GM11168 (cell line): ENCODE measurements at regions not wholly inside any gene's neighbourhood (a gene's known extent, or its start where the extent isn't known, plus 50 kb on each side); places are given as distances from the start of the nearest gene placed in this dataset.

ENCODE experiments used
- in situ Hi-C: fragments of 300-500 bp; cut with MboI; formaldehyde crosslinking; loops from one replicate; pipeline ENCODE4 v1.12.0; 2022; ENCODE audit warnings: low sequenced_read_pairs; ENCODE audit not compliant: unreplicated experiment

DNA sequence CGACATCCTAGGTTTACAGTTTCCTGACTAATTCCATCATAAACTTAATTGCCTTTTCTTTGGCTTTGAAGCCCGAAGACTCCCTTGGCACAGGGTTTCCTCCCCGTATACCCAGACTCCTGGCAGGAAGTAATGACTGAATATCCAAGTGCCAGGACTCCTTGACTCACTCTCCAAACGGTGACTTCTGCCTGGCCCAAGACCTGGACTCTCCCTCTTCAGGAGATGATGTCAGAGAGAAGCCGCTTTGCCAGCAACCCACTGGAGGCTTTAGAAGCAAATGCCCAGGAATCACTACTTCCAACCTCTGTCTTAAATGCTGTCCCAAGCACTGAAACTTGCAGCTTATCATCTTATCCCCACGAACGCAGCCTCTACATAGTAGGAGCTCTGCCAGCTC is 146.5 kb downstream of the RGS9 start:
- in situ Hi-C loops: loop anchor here (25.0 kb wide), 2 partner anchors 704 to 879 kb away; no protein-coding TSS in a partner anchor

DNA sequence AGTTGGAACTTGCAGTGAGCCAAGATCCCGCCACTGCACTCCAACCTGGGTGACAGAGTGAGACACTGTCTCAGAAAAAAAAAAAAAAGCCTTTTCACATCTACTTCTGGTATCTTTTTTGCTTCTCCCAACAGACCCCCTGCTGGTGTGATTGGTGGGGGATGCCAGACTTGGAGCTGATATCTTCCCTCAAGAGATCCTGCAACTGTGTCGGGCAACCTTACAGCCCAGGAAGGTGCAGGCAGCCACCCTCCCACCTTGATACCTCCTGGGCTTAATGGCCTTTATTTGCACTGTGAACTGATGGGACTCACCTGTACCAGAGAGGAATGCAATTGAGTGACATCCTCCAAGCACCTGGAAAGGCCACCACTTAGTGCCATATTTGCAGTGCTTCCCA is 142.3 kb downstream of the RGS9 start:
- in situ Hi-C loops: loop anchor here (25.0 kb wide), 2 partner anchors 708 to 883 kb away; no protein-coding TSS in a partner anchor

DNA sequence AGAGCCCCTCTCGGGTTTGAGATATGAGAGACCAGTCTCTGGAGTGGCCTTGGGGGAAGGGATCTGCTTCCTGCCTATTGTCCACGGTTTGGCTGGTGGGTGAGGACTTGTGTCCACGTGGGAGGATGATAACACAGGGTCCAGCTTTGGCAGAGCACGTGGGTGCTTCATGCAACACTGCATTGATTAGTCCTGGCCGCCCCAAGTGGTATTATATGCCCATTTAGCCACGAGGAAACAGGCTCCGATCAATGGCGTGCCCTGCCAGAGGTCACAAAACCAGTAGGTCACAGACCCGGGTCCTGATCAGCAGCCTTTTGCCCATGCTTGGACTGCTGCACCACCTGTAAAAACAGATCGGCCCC is 141.6 kb downstream of the RGS9 start:
- in situ Hi-C loops: loop anchor here (25.0 kb wide), 2 partner anchors 708 to 883 kb away; no protein-coding TSS in a partner anchor

DNA sequence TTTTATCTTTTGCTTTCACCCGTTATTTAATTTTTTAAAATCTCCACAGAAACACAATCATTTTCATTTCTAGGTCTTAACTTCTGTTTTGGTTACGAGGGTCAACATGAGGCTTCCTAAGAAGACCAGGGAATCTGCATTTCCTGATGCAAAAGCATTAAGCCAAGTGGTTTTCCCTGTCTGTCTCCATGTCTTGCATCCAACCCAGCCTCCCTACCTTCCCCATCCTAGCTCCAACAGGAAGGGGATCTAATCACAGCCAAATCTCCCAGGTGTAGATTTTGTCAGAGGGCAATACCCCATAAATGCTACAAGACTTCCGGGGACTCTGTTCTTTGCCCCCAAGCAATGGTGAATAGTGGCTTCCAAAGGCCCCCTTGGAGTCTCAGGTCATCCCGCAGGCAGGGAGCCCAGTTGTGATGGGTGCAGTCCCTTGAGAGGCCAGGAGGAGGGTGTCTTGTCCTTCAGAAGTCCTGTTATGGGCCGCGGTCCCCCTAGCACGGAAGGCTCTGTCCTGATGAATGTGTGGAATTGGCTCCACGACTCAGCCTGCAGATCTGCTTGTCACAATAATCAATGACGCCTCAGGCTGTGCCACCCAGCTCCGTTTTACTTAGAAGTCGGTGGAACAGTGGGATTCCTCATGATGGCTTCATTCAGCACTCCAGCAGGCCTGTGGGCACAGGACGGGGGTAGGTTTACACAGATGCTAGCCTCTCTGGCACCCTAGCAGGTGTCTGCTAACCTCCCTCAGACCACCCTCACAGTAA is 141.1 kb downstream of the RGS9 start:
- in situ Hi-C loops: loop anchor here (25.0 kb wide), 2 partner anchors 709 to 884 kb away; no protein-coding TSS in a partner anchor

DNA sequence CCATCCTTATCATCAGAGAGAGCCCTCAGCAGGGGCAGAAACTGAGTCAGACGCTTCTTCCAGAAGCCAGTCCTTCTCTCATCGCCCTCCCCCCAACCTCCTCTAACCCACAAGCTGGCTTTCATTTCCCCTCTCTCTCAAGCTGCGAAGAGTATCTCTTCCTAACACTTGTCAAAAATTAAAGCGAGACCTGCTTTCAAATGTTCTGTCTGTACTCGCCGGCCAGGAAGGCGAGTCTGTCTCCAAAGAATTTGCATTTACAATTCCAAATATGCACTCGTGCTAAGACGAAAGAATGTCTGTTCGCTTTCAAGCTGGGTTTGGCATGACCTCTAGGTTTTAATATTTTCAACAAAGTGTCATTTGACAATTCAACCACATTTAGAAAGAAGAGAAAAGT is 140.4 kb downstream of the RGS9 start:
- in situ Hi-C loops: loop anchor here (25.0 kb wide), 2 partner anchors 710 to 885 kb away; no protein-coding TSS in a partner anchor
